ENCODE measurements at regions not wholly inside any gene's neighbourhood (a gene's known extent, or its start where the extent isn't known, plus 50 kb on each side); places are given as distances from the start of the nearest gene placed in this dataset.

- no peak overlapping the region for H3K4me3 ChIP-seq (replicated peaks in 1 of 2; ENCODE audit: low read depth in 2 of 2, low read length in 2 of 2)
- TF ChIP-seq, protein P1, sequence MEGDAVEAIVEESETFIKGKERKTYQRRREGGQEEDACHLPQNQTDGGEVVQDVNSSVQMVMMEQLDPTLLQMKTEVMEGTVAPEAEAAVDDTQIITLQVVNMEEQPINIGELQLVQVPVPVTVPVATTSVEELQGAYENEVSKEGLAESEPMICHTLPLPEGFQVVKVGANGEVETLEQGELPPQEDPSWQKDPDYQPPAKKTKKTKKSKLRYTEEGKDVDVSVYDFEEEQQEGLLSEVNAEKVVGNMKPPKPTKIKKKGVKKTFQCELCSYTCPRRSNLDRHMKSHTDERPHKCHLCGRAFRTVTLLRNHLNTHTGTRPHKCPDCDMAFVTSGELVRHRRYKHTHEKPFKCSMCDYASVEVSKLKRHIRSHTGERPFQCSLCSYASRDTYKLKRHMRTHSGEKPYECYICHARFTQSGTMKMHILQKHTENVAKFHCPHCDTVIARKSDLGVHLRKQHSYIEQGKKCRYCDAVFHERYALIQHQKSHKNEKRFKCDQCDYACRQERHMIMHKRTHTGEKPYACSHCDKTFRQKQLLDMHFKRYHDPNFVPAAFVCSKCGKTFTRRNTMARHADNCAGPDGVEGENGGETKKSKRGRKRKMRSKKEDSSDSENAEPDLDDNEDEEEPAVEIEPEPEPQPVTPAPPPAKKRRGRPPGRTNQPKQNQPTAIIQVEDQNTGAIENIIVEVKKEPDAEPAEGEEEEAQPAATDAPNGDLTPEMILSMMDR (IDR thresholded peaks at IDR 0.05; ENCODE audit: low read depth, low read length), result no peak
- peak in 1 of 2 donors; percentile 17 for DNase-seq (ENCODE audit: low read depth in 2 of 2)
Observed at GRCh38 chr17:63333869-63334268, 112.2 kb downstream of the CYB561 start.

DNA sequence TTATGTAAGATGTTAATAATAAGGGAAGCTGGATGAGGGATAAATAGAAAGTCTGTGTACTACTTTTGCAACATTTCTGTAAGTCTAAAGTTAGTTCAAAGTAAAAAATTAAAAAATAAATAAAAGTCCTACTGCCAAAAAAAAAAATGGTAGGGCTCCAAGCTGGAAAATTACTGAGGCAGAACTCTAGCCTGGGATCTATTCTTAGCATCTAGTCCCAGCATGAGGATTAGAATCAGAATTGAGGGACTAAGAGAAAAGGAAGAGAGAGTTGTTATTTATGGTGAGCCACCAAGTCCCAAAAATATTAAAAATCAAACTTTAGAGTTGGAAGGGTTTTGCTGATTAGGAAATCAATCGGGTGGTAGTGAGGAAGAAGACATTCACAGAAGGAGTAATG is 110.3 kb downstream of the CYB561 start:
- DNase-seq (ENCODE audit: low read depth in 2 of 2), result no peak
- no peak overlapping the region for H3K4me3 ChIP-seq (replicated peaks in 1 of 2; ENCODE audit: low read depth in 2 of 2, low read length in 2 of 2)
- TF ChIP-seq, protein P1 (IDR thresholded peaks at IDR 0.05; ENCODE audit: low read depth, low read length), result no peak

DNA sequence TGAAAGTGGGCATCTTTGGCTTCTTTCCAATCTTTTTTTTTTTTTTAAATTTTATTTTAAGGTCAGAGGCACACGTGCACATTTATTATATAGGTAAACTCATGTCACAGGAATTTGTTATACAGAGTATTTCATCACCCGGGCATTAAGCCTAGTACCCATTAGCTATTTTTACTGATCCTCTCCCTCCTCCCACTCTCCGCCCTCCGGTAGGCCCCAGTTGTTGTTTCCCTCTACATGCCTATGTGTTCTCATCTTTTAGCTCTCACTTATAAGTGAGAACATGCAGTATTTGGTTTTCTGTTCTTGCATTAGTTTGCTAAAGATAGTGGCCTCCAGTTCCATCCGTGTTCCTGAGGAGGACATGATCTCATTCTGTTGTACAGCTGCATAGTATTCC is 108.5 kb downstream of the CYB561 start:
- TF ChIP-seq, protein P1 (IDR thresholded peaks at IDR 0.05; ENCODE audit: low read depth, low read length), result no peak
- peak in 1 of 2 donors; percentile 21 for DNase-seq (ENCODE audit: low read depth in 2 of 2)

GRCh38 chr17:63338272-63338671 is 107.8 kb downstream of the CYB561 start:
- H3K4me3 ChIP-seq (replicated peaks in 1 of 2; ENCODE audit: low read depth in 2 of 2, low read length in 2 of 2), result no peak overlapping the region
- no peak for DNase-seq (ENCODE audit: low read depth in 2 of 2)
- TF ChIP-seq, protein P1 (IDR thresholded peaks at IDR 0.05; ENCODE audit: low read depth, low read length), result no peak

More for the DNA sequence above, 108.5 kb downstream of the CYB561 start:
- no peak overlapping the region for H3K4me3 ChIP-seq (replicated peaks in 1 of 2; ENCODE audit: low read depth in 2 of 2, low read length in 2 of 2)

GRCh38 chr17:63341276-63341675 is 104.8 kb downstream of the CYB561 start:
- no peak for DNase-seq (ENCODE audit: low read depth in 2 of 2)
- no peak overlapping the region for H3K4me3 ChIP-seq (replicated peaks in 1 of 2; ENCODE audit: low read depth in 2 of 2, low read length in 2 of 2)
- TF ChIP-seq, protein P1 (IDR thresholded peaks at IDR 0.05; ENCODE audit: low read depth, low read length), result no peak

GRCh38 chr17:63344383-63344782 is 101.7 kb downstream of the CYB561 start:
- H3K4me3 ChIP-seq (replicated peaks in 1 of 2; ENCODE audit: low read depth in 2 of 2, low read length in 2 of 2), result no peak overlapping the region
- DNase-seq (ENCODE audit: low read depth in 2 of 2), result no peak
- TF ChIP-seq, protein P1 (IDR thresholded peaks at IDR 0.05; ENCODE audit: low read depth, low read length), result no peak

DNA sequence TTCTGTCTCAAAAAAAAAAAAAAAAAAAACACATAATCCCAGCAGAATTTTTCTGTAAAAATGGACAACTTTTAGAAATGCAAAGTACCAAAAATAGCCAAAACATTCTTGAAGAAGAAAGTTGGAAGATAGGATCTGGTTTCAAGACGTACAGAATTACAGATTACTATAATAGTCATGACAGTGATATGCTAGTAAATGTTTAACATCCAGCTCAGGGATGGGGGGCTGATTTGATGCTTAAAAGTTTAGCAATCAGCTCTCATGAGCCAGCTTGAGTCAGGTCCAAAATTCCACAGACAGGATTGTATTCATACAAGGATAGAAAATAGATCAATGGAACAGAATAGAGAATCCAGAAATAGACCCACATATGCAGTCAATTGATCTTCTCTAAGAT is 100.5 kb downstream of the CYB561 start:
- TF ChIP-seq, protein P1 (IDR thresholded peaks at IDR 0.05; ENCODE audit: low read depth, low read length), result no peak
- peak; percentile 33 to 40 for DNase-seq (ENCODE audit: low read depth in 2 of 2)
- H3K4me3 ChIP-seq (replicated peaks in 1 of 2; ENCODE audit: low read depth in 2 of 2, low read length in 2 of 2), result no peak overlapping the region
